Progenitor cell of endocrine pancreas (in vitro differentiated cells): ENCODE measurements at regions not wholly inside any gene's neighbourhood (a gene's known extent, or its start where the extent isn't known, plus 50 kb on each side); places are given as distances from the start of the nearest gene placed in this dataset.

Experiments
- DNase-seq: peaks from one replicate; pipeline ENCODE4 v3.0.0; 2021; ENCODE audit warnings: low spot score; ENCODE audit not compliant: unreplicated experiment
- H3K27ac Mint-ChIP-seq: 2 replicates; pipeline ENCODE4 v1.8.0; 2021; ENCODE audit warnings: mild to moderate bottlenecking, moderate library complexity, mixed read lengths
- H3K27me3 Mint-ChIP-seq: 2 replicates; pipeline ENCODE4 v1.8.0; 2021; ENCODE audit warnings: mixed read lengths
- H3K36me3 Mint-ChIP-seq: 2 replicates; pipeline ENCODE4 v1.8.0; 2022; ENCODE audit warnings: mixed read lengths; ENCODE audit not compliant: insufficient read depth
- H3K4me1 Mint-ChIP-seq: 2 replicates; pipeline ENCODE4 v1.8.0; 2021; ENCODE audit warnings: low read depth, mixed read lengths
- H3K4me3 Mint-ChIP-seq: 2 replicates; pipeline ENCODE4 v1.8.0; 2021; ENCODE audit warnings: low read depth, mild to moderate bottlenecking, moderate library complexity, mixed read lengths
- H3K9me3 Mint-ChIP-seq: 2 replicates; pipeline ENCODE4 v1.8.0; 2021; ENCODE audit warnings: low read depth, mixed read lengths
- TF ChIP-seq, protein P1 (sequence below): fragments of 200-600 bp; sonication (generic); IDR thresholded peaks from one replicate; pipeline ENCODE4 v1.5.0; 2021; ENCODE audit warnings: antibody characterized with exemption, mild to moderate bottlenecking; ENCODE audit not compliant: unreplicated experiment

DNA sequence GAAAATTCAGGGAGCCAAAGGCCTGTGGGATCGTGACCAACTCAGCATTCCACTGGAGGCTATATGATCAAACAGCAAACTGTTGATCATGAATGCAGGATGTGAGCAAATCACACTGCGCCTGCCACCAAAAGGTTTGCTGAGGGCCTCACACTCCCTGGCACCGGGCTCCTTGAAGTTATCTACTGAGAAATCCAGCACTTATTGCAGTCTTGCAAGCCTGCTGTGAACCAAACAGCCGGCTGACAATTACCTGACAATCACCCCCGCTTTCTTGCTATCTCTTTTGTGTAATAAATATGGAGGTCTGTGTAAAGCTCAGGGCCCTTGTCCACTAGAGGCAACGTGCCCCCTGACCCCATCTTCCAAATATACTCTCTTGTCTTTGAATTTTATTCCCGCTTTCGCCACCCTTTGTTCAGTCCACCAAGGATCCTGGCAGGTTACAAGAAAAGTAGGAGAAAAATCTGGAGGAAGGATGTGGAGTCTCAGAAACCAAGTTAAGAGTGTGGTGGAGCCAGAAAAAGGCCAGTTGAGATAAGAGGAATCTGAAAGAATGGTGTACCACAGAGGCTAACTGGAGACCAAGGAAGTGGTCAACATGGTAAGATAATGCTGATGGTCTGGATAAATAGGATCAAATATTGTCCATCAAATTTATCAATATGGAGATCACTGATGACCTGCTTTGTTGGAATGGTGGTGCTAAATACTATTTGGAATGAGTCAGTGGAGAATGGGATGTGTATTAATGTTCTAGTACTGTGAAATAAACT is 229.2 kb downstream of the ALX1 start:
- H3K27me3 Mint-ChIP-seq, result peaks cover 3% of the 10 kb centered on the region
- H3K9me3 Mint-ChIP-seq, result no peaks in the 10 kb centered on the region
- H3K36me3 Mint-ChIP-seq, result no peaks in the 10 kb centered on the region
- H3K27ac Mint-ChIP-seq, result no peak overlapping the region
- no peak for DNase-seq
- TF ChIP-seq, protein P1, sequence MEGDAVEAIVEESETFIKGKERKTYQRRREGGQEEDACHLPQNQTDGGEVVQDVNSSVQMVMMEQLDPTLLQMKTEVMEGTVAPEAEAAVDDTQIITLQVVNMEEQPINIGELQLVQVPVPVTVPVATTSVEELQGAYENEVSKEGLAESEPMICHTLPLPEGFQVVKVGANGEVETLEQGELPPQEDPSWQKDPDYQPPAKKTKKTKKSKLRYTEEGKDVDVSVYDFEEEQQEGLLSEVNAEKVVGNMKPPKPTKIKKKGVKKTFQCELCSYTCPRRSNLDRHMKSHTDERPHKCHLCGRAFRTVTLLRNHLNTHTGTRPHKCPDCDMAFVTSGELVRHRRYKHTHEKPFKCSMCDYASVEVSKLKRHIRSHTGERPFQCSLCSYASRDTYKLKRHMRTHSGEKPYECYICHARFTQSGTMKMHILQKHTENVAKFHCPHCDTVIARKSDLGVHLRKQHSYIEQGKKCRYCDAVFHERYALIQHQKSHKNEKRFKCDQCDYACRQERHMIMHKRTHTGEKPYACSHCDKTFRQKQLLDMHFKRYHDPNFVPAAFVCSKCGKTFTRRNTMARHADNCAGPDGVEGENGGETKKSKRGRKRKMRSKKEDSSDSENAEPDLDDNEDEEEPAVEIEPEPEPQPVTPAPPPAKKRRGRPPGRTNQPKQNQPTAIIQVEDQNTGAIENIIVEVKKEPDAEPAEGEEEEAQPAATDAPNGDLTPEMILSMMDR, result no peak
- no peaks in the 10 kb centered on the region for H3K4me1 Mint-ChIP-seq
- H3K4me3 Mint-ChIP-seq, result no peak overlapping the region

DNA sequence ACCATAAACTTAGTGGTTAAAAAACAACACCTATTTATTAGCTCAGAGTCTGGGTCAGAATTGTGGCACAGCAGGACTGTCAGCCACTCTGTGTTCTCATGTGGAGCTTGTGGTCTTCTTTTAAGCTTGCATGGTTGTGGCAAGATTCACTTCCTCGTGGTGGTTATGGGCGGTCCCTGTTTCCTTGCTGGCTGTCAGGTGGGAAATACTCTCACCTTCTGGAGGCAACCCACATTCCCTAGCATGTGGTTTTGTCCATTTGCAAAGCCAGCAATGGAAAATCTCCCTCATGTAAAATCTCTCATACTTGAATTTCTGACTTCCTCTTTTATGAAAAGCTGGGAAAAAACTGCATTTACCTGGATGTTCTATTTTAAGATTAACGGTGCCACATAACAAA is 229.8 kb downstream of the ALX1 start:
- no peaks in the 10 kb centered on the region for H3K36me3 Mint-ChIP-seq
- peaks cover 3% of the 10 kb centered on the region for H3K27me3 Mint-ChIP-seq
- DNase-seq, result no peak
- H3K4me3 Mint-ChIP-seq, result no peak overlapping the region
- H3K4me1 Mint-ChIP-seq, result no peaks in the 10 kb centered on the region
- no peaks in the 10 kb centered on the region for H3K9me3 Mint-ChIP-seq
- H3K27ac Mint-ChIP-seq, result no peak overlapping the region
- TF ChIP-seq, protein P1, result no peak

DNA sequence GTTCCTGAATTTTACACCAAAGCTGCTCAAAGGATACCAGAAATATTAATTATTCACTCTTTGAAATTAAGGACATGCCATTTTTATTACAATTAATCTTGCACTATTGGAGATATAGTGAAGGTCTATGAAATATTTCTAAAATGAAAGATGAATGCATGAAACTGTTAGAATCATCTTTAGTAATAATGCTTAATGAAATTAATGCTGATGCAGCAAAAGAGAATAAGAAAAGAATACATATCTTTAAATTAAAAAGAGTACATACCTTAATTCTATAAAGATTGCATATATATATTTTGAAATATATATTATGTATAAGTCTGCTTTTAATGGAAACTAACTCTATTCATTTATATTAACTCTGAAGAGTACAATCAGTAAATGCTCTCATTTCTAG is 236.0 kb downstream of the ALX1 start:
- no peak for DNase-seq
- Mint-ChIP-seq H3K4me3 (no peak overlapping the region), H3K27me3 (no peaks in the 10 kb centered on the region), H3K27ac (no peak overlapping the region), H3K9me3 (no peaks in the 10 kb centered on the region), H3K36me3 (no peaks in the 10 kb centered on the region), H3K4me1 (peaks cover 1% of the 10 kb centered on the region)
- TF ChIP-seq, protein P1, result no peak

DNA sequence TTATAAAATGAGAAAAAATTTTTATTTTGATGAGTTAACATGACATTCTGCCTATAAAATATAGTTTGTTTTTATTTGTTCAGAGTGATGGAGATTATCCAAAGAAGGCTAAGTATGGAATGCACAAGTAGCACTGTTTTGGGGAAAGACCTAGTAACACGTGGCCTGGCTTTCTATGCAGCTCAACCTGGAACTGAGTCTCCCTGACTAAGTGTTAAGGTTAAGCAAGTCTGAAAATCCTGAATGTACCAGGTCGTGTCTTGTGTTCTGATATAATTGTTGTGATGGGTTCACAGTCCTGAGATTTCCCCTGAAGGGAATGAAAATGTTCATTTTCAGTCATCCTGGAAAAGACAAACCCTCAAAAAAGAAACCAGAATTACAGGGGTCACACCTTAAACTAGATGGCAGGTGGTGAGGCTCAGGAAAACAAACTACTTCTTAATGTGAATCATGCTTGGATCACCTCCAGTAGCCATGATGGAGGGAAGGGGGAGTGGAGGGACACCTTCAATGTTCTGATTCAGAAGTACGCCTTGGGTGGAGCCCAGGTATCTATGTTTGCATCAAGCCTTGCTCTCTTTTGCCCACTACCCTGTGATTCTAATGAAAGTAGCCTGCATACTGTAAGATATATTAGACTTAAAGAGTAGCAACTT is 236.8 kb downstream of the ALX1 start:
- Mint-ChIP-seq H3K4me3 (no peak overlapping the region), H3K36me3 (no peaks in the 10 kb centered on the region), H3K9me3 (no peaks in the 10 kb centered on the region), H3K4me1 (peaks cover 1% of the 10 kb centered on the region), H3K27me3 (no peaks in the 10 kb centered on the region), H3K27ac (no peak overlapping the region)
- DNase-seq, result no peak
- TF ChIP-seq, protein P1, result no peak

DNA sequence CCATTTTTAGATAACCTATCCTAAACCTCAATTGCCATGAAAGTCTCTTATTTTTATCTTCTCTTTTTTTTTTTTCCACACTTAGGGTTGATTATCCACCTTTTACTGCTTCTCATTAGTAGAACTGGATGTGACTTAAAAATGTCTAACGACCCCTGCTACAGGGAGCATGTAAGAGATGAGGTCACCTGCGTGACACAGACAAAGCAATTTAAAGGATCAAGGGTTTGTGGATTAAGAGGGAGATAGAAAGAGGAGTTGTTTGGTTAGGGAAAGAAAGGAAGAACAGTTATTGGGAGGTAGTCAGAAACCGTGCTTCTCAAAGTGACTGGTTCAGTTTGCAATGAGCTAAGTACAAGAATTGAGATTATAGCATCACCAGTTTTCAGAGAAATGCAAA is 239.1 kb downstream of the ALX1 start:
- Mint-ChIP-seq H3K4me1 (peaks cover 1% of the 10 kb centered on the region), H3K4me3 (no peak overlapping the region), H3K9me3 (no peaks in the 10 kb centered on the region), H3K36me3 (no peaks in the 10 kb centered on the region), H3K27me3 (no peaks in the 10 kb centered on the region), H3K27ac (no peak overlapping the region)
- TF ChIP-seq, protein P1, result no peak
- DNase-seq, result no peak
